A549 (cell line): ENCODE measurements at regions not wholly inside any gene's neighbourhood (a gene's known extent, or its start where the extent isn't known, plus 50 kb on each side); places are given as distances from the start of the nearest gene placed in this dataset.

Experiments used
- RAD21 ChIP-seq, 2 experiments: fragments of >200 bp in 1 of 2; sonication (Bioruptor Twin) in 1 of 2; formaldehyde crosslinking in 1 of 2; IDR thresholded peaks in 1 of 2; conservative IDR thresholded peaks in 1 of 2; 2 replicates in 1 of 2; 3 replicates in 1 of 2; pipeline ENCODE4 v1.6.1; 2012 to 2018; ENCODE audit warnings: inconsistent platforms in 1 of 2
- TF ChIP-seq, protein P1 (sequence below): fragments of >200 bp; sonication (Bioruptor Twin); formaldehyde crosslinking; IDR thresholded peaks from 3 replicates; pipeline ENCODE4 v1.5.1; 2016

DNA sequence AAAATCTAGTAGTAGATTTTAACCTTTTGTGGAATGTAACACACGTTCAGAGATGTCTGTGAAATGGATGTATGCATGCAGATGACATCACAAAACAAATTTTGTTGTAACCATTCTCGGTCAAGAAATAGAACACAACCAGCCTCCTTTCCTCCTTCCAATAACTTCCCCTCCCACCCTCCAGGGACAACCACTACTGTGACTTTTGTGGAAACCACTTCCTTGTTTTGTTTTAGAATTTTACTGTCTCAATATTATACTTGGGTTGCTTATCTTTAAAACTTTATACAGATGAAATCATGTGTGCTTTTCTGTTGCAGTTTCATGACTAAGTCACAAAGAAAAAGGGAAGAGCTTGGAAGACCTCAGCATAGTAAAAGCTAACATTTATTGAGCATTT lies 189.4 kb upstream of the NCAM1 start:
- TF ChIP-seq, protein P1, sequence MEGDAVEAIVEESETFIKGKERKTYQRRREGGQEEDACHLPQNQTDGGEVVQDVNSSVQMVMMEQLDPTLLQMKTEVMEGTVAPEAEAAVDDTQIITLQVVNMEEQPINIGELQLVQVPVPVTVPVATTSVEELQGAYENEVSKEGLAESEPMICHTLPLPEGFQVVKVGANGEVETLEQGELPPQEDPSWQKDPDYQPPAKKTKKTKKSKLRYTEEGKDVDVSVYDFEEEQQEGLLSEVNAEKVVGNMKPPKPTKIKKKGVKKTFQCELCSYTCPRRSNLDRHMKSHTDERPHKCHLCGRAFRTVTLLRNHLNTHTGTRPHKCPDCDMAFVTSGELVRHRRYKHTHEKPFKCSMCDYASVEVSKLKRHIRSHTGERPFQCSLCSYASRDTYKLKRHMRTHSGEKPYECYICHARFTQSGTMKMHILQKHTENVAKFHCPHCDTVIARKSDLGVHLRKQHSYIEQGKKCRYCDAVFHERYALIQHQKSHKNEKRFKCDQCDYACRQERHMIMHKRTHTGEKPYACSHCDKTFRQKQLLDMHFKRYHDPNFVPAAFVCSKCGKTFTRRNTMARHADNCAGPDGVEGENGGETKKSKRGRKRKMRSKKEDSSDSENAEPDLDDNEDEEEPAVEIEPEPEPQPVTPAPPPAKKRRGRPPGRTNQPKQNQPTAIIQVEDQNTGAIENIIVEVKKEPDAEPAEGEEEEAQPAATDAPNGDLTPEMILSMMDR: no peak
- no peak for TF ChIP-seq RAD21 (conservative IDR thresholded peaks at IDR 0.05 in 1 of 2, IDR thresholded peaks at IDR 0.05 in 1 of 2)
